Stimulated activated CD4-positive, alpha-beta T cell treated with anti-CD3 and anti-CD28 coated beads, Interleukin-15, amount 100 ng/mL, for 48 hours (primary cell): ENCODE measurements at regions not wholly inside any gene's neighbourhood (a gene's known extent, or its start where the extent isn't known, plus 50 kb on each side); places are given as distances from the start of the nearest gene placed in this dataset.
A peak's percentile ranks its signal among the peaks of the same experiment; 100 is the strongest.

Source experiments
- DNase-seq, 2 donors: peaks; one replicate each; pipeline ENCODE4 v3.0.0-alpha.2; 2020; ENCODE audit warnings: low read depth in 2 of 2

DNA sequence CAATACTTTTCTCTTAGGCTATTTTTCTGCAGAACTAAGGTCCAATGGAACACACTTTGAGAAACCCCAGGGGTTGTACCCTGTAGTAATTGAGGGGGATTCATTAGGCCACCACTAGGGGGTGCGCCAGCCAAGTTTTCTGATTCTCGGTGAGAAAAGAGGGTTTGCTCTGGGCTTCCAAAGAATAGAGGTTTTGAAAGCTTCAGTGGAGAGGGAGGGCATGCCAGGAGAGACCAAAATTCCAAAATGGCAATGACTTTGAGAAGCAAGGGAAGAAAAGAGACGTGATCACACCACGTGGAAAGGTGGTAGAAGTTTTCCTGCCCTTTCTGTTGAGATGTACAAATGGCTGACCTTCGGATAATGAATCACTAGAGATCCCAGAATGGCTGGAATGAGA lies 323.3 kb downstream of the RPS6KC1 start:
- peak; percentile 16 to 47 for DNase-seq

DNA sequence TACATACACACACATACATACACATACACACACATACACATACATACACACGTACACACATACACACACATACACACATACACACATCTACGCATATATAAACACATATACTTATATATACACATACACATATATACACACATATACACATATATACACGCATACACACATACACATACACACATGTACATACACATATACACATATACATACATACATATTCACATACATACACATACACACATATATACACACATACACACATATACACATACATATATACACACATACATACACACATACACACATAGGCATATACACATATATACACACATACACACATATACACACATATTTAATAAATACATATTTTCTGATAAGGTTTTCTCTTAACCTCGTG lies 324.0 kb downstream of the RPS6KC1 start:
- DNase-seq = no peak

- DNase-seq = no peak
Observed at GRCh38 chr1:213376862-213377372, 325.9 kb downstream of the RPS6KC1 start.

- DNase-seq = no peak
Observed at GRCh38 chr1:213380865-213381264, 329.8 kb downstream of the RPS6KC1 start.

GRCh38 chr1:213381572-213382084 lies 330.6 kb downstream of the RPS6KC1 start:
- no peak for DNase-seq

GRCh38 chr1:213383465-213383864 lies 332.4 kb downstream of the RPS6KC1 start:
- no peak for DNase-seq

GRCh38 chr1:213385201-213385600 lies 334.2 kb downstream of the RPS6KC1 start:
- DNase-seq = no peak

DNA sequence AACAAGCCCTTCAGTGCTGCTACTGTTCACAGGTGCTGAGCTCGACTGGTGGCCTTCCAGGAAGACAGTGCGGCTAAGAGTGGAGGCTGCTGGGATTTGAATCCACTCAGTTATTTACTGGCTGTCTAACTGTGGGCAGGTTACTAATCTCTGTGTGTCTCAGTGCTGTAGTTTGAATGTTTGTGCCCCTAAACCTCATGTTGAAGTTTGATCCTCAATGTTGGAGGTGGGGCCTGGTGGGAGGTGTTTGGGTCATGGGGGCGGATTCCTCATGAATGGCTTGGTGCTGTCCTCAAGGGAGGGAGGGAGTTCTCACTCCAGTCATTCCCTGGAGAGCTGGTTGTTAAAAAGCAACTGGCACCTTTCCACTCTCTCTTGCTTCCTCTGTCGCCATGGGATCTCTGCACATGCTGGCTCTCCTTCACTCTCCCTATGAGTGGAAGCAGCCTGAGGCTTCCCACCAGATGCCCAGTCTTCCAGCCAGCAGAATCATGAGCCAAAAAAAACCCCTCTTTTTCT lies 334.8 kb downstream of the RPS6KC1 start:
- DNase-seq = no peak

DNA sequence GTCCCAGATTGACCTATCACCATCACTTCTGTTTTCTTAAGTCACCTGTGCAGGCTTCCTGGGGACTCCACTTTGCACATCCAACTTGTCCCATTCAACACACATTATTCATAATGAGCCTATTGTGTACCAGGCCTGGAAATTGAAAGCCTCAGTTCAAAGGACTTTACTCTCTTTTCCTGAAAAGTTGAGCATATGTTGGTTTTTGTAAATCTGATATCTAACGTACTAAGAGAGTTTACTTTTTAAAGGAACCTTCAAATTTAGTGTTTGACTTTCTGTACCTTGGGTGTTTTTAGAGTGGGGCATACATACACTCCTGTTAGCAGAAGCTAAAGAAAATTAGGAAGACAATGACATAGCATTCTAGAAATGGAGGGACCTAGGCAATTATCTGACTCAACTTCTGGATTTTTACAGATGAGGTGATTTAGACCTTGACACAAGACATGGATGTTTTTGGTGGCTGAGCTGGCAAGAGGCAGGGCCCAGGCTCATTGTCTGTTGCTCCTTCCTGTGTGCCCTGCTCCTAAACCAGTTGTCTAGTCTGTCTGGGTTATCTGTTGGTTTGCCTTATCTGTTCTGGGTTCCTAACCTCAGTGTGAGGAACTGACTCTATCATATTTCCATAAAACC lies 336.5 kb downstream of the RPS6KC1 start:
- DNase-seq = no peak

GRCh38 chr1:213388199-213388598 lies 337.2 kb downstream of the RPS6KC1 start:
- no peak for DNase-seq

GRCh38 chr1:213389061-213389581 lies 338.1 kb downstream of the RPS6KC1 start:
- no peak for DNase-seq

GRCh38 chr1:213391445-213391844 lies 340.4 kb downstream of the RPS6KC1 start:
- no peak for DNase-seq

- DNase-seq = no peak
Observed at GRCh38 chr1:213393860-213394259, 342.8 kb downstream of the RPS6KC1 start.

GRCh38 chr1:213394837-213395236 lies 343.8 kb downstream of the RPS6KC1 start:
- DNase-seq = no peak

GRCh38 chr1:213397638-213398037 lies 346.6 kb downstream of the RPS6KC1 start:
- DNase-seq = no peak

GRCh38 chr1:213399695-213400094 lies 348.7 kb downstream of the RPS6KC1 start:
- no peak for DNase-seq

DNA sequence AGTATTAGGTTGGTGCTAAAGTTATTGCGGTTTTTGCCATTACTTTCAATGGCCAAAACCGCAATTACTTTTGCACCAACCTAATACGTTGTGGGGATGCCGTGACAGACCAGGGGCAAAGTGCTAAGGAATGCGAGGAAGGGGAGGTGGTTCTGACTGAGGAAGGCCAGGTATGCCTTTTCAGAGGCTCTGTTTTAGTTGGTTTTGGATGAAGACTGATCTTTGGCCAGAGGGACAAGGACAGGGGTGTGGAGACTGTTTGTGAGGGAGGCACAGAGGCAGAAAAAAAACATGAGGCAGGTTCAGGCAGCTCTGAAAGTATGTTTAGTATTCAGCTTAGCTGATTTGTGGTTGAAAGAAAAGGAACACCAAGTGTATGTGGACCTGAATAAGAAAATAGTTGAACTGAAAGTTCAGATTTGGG lies 358.2 kb downstream of the RPS6KC1 start:
- DNase-seq = no peak

- no peak for DNase-seq
Observed at GRCh38 chr1:213409971-213410370, 358.9 kb downstream of the RPS6KC1 start.

- DNase-seq = no peak
Observed at GRCh38 chr1:213414346-213414745, 363.3 kb downstream of the RPS6KC1 start.

GRCh38 chr1:213414911-213415310 lies 363.9 kb downstream of the RPS6KC1 start:
- DNase-seq = no peak

GRCh38 chr1:213415691-213416380 lies 364.8 kb downstream of the RPS6KC1 start:
- DNase-seq = no peak

- DNase-seq = no peak
Observed at GRCh38 chr1:213416461-213417224, 365.6 kb downstream of the RPS6KC1 start.
